SK-N-SH (cell line): ENCODE measurements at regions not wholly inside any gene's neighbourhood (a gene's known extent, or its start where the extent isn't known, plus 50 kb on each side); places are given as distances from the start of the nearest gene placed in this dataset.

Experiments used
- CTCF ChIA-PET: fragments of 300-600, 350-600 bp; formaldehyde crosslinking; extraction: SDS; loops from one replicate; lab custom pipeline; 2021; lab: Yijun Ruan, JAX
- POLR2A ChIA-PET: fragments of 350-600 bp; sonication (Branson Sonifier 250); formaldehyde crosslinking; extraction: SDS; loops from one replicate; lab custom pipeline; 2020; ENCODE audit warnings: antibody characterized with exemption, inconsistent platforms; lab: Yijun Ruan, JAX
- DNase-seq: peaks from one replicate; pipeline ENCODE4 v3.0.0; 2012
- H2AFZ ChIP-seq: fragments of 200-600 bp; sonication (generic); 2 replicates; pipeline ENCODE4 v1.8.1; 2016; ENCODE audit warnings: antibody characterized with exemption, mild to moderate bottlenecking, low read depth
- H3F3A ChIP-seq: fragments of 200-600 bp; sonication (generic); replicated peaks from 2 replicates; pipeline ENCODE3; 2016; ENCODE audit warnings: antibody characterized with exemption, mild to moderate bottlenecking; ENCODE audit not compliant: insufficient read depth
- H3K27ac ChIP-seq, 2 experiments: fragments of 200-500 bp in 1 of 2; fragments of 200-600 bp in 1 of 2; sonication (Bioruptor generic) in 1 of 2; sonication (generic), shearing (Covaris generic) in 1 of 2; 2 replicates each; pipeline versions ENCODE4 v1.5.1 to v1.6.1; 2014 to 2016; ENCODE audit warnings: low read depth in 2 of 2, inconsistent platforms in 1 of 2, low read length in 1 of 2, mild to moderate bottlenecking in 1 of 2, mixed read lengths in 1 of 2
- H3K27me3 ChIP-seq: fragments of 200-600 bp; sonication (generic), shearing (Covaris generic); 2 replicates; pipeline ENCODE4 v1.6.1; 2016; ENCODE audit warnings: mixed run types; ENCODE audit not compliant: insufficient read depth
- H3K36me3 ChIP-seq, 2 experiments: fragments of 200-500 bp in 1 of 2; fragments of 200-600 bp in 1 of 2; sonication (Bioruptor generic) in 1 of 2; sonication (generic) in 1 of 2; replicated peaks in 1 of 2; 2 replicates each; pipeline versions ENCODE3 to v1.5.1; 2014 to 2016; ENCODE audit warnings: low read length in 1 of 2, mild to moderate bottlenecking in 1 of 2; ENCODE audit not compliant: insufficient read depth in 2 of 2, control insufficient read depth in 1 of 2
- H3K4me1 ChIP-seq, 2 experiments: fragments of 200-500 bp in 1 of 2; fragments of 200-600 bp in 1 of 2; sonication (Bioruptor generic) in 1 of 2; sonication (generic), shearing (Covaris generic) in 1 of 2; 2 replicates each; pipeline versions ENCODE4 v1.5.1 to v1.6.1; 2014 to 2016; ENCODE audit warnings: low read depth in 1 of 2, low read length in 1 of 2, mixed run types in 1 of 2; ENCODE audit not compliant: insufficient read depth in 2 of 2, control insufficient read depth in 1 of 2
- H3K4me2 ChIP-seq: fragments of 200-600 bp; sonication (generic), shearing (Covaris generic); 2 replicates; pipeline ENCODE4 v1.6.1; 2017; ENCODE audit warnings: mixed run types
- H3K4me3 ChIP-seq, 2 experiments: fragments of 200-500 bp in 1 of 2; fragments of 200-600 bp in 1 of 2; sonication (Bioruptor generic) in 1 of 2; sonication (generic), shearing (Covaris generic) in 1 of 2; 2 replicates each; pipeline versions ENCODE4 v1.5.1 to v1.8.1; 2014 to 2016; ENCODE audit warnings: low read depth in 2 of 2, inconsistent platforms in 1 of 2, low read length in 1 of 2, mild to moderate bottlenecking in 1 of 2, mixed read lengths in 1 of 2, moderate library complexity in 1 of 2
- H3K79me2 ChIP-seq: fragments of 200-600 bp; sonication (generic); 2 replicates; pipeline ENCODE4 v1.8.1; 2017; ENCODE audit warnings: mild to moderate bottlenecking; ENCODE audit not compliant: insufficient read depth
- H3K9ac ChIP-seq: fragments of 200-600 bp; sonication (generic); 2 replicates; pipeline ENCODE4 v1.6.1; 2017; ENCODE audit warnings: mixed run types
- H3K9me2 ChIP-seq: fragments of 200-600 bp; sonication (generic); 2 replicates; pipeline ENCODE4 v1.6.1; 2017; ENCODE audit warnings: mixed run types
- H3K9me3 ChIP-seq: fragments of 200-600 bp; sonication (generic); 2 replicates; pipeline ENCODE4 v1.6.1; 2017; ENCODE audit warnings: mixed run types, mild to moderate bottlenecking, moderate library complexity
- H4K20me1 ChIP-seq: fragments of 200-600 bp; sonication (generic); 2 replicates; pipeline ENCODE4 v1.6.1; 2017; ENCODE audit warnings: mild to moderate bottlenecking, mixed run types; ENCODE audit not compliant: insufficient read depth
- CHD2 ChIP-seq: fragments of 150-350 bp; IDR thresholded peaks from 2 replicates; pipeline ENCODE4 v1.6.1; 2018; ENCODE audit warnings: low read length; ENCODE audit not compliant: partially characterized antibody
- CTCF ChIP-seq: fragments of 200-600 bp; sonication (generic); IDR thresholded peaks from 2 replicates; pipeline ENCODE4 v1.6.1; 2017; ENCODE audit warnings: antibody characterized with exemption, mild to moderate bottlenecking, moderate library complexity
- FOSL2 ChIP-seq: IDR thresholded peaks from 2 replicates; pipeline ENCODE4 v1.4.0; 2012; ENCODE audit warnings: low read depth, mild to moderate bottlenecking, moderate library complexity, borderline replicate concordance
- FOXJ3 ChIP-seq: sonication (generic); formaldehyde crosslinking; IDR thresholded peaks from 2 replicates; pipeline ENCODE4 v1.5.1; 2020; ENCODE audit warnings: mild to moderate bottlenecking, missing genetic modification reagents
- FOXM1 ChIP-seq: IDR thresholded peaks from 2 replicates; pipeline ENCODE4 v1.4.0; 2012; ENCODE audit warnings: low read depth, mild to moderate bottlenecking
- JUND ChIP-seq: IDR thresholded peaks from 2 replicates; pipeline ENCODE4 v1.4.0; 2012
- MAX ChIP-seq: IDR thresholded peaks from 2 replicates; pipeline ENCODE4 v1.4.0; 2012; ENCODE audit warnings: low read depth
- MEF2A ChIP-seq: IDR thresholded peaks from 2 replicates; pipeline ENCODE4 v1.4.0; 2012; ENCODE audit warnings: low read depth, borderline replicate concordance
- RCOR1 ChIP-seq: fragments of 150-350 bp; IDR thresholded peaks from 2 replicates; pipeline ENCODE4 v1.6.1; 2017; ENCODE audit warnings: antibody characterized with exemption, low read length
- REST ChIP-seq: IDR thresholded peaks from 2 replicates; pipeline ENCODE4 v1.6.1; 2012; ENCODE audit warnings: mild to moderate bottlenecking, low read depth, low read length, moderate library complexity
- RFX5 ChIP-seq: IDR thresholded peaks from 2 replicates; pipeline ENCODE4 v1.6.1; 2012; ENCODE audit warnings: mild to moderate bottlenecking, improper control_type of control experiment, low read length
- TAF1 ChIP-seq: IDR thresholded peaks from 2 replicates; pipeline ENCODE4 v1.6.1; 2012; ENCODE audit warnings: low read depth, mild to moderate bottlenecking, low read length, moderate library complexity, borderline replicate concordance
- TCF12 ChIP-seq: IDR thresholded peaks from 2 replicates; pipeline ENCODE4 v1.4.0; 2012
- USF2 ChIP-seq: fragments of 150-350 bp; IDR thresholded peaks from 2 replicates; pipeline ENCODE4 v1.6.1; 2017; ENCODE audit warnings: antibody characterized with exemption, low read length, low read depth, borderline replicate concordance
- YY1 ChIP-seq: IDR thresholded peaks from 2 replicates; pipeline ENCODE4 v1.4.0; 2012; ENCODE audit warnings: low read depth, mild to moderate bottlenecking
- WGBS: methylation state at CpG from one replicate; pipeline ENCODE4 v1.1.6; 2017; ENCODE audit warnings: low lambda C conversion rate; 5-methylcytosine and 5-hydroxymethylcytosine counted together

GRCh38 chr12:19967001-19967400 is 401.3 kb upstream of the PDE3A start:
- Histone ChIP-seq H4K20me1 (no peaks in the 10 kb centered on the region), H3K27ac (peak overlapping the region; percentile 20 to 93; a peak in 3 of 4 replicates), H2AFZ (no peak overlapping the region), H3F3A (peaks cover 37% of the 10 kb centered on the region), H3K4me2 (0 out of 2 replicates have a peak overlapping the region, but pooled peaks have one; percentile 37), H3K9ac (peak overlapping the region; percentile 52), H3K36me3 (no peaks in the 10 kb centered on the region), H3K79me2 (no peaks in the 10 kb centered on the region), H3K27me3 (no peaks in the 10 kb centered on the region), H3K4me3 (no peak overlapping the region), H3K9me3 (no peaks in the 10 kb centered on the region), H3K9me2 (no peaks in the 10 kb centered on the region), H3K4me1 (peaks cover 25 to 40% of the 10 kb centered on the region in 2 experiments; a peak in 3 of 4 replicates)
- POLR2A ChIA-PET = no interaction called here
- WGBS = 95% methylated on average over 4 of the region's 4 CpGs
- CTCF ChIA-PET = interaction anchor here (0.9 kb wide), 1 partner anchor 21 kb away, joined by 4 read pairs; no protein-coding TSS in a partner anchor
- no peak for DNase-seq
- TF ChIP-seq USF2 (no peak), FOXM1 (no peak), CHD2 (no peak), YY1 (no peak), FOSL2 (no peak), MAX (no peak), TCF12 (no peak), JUND (no peak), RCOR1 (no peak), RFX5 (no peak), MEF2A (no peak), TAF1 (no peak), REST (no peak), FOXJ3 (CRISPR knock-in tag) (no peak), CTCF (no peak)
